Peyer's patch (tissue), 4 donors: ENCODE measurements at regions not wholly inside any gene's neighbourhood (a gene's known extent, or its start where the extent isn't known, plus 50 kb on each side); places are given as distances from the start of the nearest gene placed in this dataset.

Experiments used
- POLR2A ChIP-seq, 2 donors: fragments of 450-650 bp; IDR thresholded peaks; one replicate each; pipeline ENCODE4 v1.5.1; 2017; ENCODE audit warnings: antibody characterized with exemption in 2 of 2, mild to moderate bottlenecking in 2 of 2, moderate library complexity in 2 of 2
- TF ChIP-seq, protein P1 (sequence below), 6 experiments: fragments of 450-650 bp in 4 of 6; fragments of 200-600 bp in 2 of 6; sonication (generic) in 1 of 6; IDR thresholded peaks; one replicate each; pipeline ENCODE4 v1.5.1; 2017 to 2019; ENCODE audit warnings: antibody characterized with exemption in 6 of 6, mild to moderate bottlenecking in 3 of 6, moderate library complexity in 1 of 6

DNA sequence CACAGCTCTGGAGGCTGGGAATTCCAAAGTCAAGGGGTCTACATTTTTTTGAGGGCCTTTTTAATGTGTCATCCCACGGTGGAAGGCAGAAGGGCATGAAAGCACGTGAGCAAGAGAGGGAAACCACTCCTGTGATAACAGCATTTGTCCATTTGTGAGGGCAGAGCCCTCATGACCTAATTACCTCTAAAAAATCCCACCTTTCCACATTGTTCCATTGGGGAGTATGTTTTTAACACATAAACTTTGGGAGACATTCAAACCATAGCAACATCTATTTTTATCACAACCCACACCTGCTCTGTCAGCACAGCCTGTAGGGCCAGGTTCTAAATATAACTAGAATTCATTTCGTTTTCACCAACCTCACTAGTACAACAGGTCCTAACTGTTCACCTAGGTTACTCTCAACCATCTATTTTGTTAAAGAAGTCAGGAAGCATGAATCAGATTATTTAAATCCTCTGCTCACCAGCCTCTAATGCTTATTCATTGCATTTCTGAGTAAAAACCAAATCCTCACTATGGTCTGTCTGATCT lies 92.2 kb upstream of the DPP10 start:
- TF ChIP-seq, protein P1, sequence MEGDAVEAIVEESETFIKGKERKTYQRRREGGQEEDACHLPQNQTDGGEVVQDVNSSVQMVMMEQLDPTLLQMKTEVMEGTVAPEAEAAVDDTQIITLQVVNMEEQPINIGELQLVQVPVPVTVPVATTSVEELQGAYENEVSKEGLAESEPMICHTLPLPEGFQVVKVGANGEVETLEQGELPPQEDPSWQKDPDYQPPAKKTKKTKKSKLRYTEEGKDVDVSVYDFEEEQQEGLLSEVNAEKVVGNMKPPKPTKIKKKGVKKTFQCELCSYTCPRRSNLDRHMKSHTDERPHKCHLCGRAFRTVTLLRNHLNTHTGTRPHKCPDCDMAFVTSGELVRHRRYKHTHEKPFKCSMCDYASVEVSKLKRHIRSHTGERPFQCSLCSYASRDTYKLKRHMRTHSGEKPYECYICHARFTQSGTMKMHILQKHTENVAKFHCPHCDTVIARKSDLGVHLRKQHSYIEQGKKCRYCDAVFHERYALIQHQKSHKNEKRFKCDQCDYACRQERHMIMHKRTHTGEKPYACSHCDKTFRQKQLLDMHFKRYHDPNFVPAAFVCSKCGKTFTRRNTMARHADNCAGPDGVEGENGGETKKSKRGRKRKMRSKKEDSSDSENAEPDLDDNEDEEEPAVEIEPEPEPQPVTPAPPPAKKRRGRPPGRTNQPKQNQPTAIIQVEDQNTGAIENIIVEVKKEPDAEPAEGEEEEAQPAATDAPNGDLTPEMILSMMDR (IDR thresholded peaks at IDR 0.05): no peak
- no peak for TF ChIP-seq POLR2A (IDR thresholded peaks at IDR 0.05)
